IMR-90 (cell line): ENCODE measurements at regions not wholly inside any gene's neighbourhood (a gene's known extent, or its start where the extent isn't known, plus 50 kb on each side); places are given as distances from the start of the nearest gene placed in this dataset.

ENCODE experiments used
- ATAC-seq: fragments of 200-7000 bp; cut with Tn5 transposase; 2 replicates; pipeline ENCODE4 v1.9.1; 2020; ENCODE audit warnings: low read depth, mild to moderate bottlenecking, moderate library complexity
- BruUV-seq: library from RNA; stranded (reverse); fragments of 400-500 nt; replicated peaks from 2 replicates; lab custom pipeline; 2021; lab: Mats Ljungman, UMichigan
- CTCF ChIA-PET: fragments of 300-600 bp; formaldehyde crosslinking; extraction: SDS; loops from one replicate; lab custom pipeline; 2021; ENCODE audit warnings: antibody characterized with exemption; lab: Yijun Ruan, JAX
- POLR2A ChIA-PET: fragments of 300-600 bp; sonication (Branson Sonifier 250); formaldehyde crosslinking; loops from one replicate; lab custom pipeline; 2022; ENCODE audit warnings: antibody characterized with exemption; ENCODE audit not compliant: unreplicated experiment; lab: Charles Lee
- DNase-seq: peaks from one replicate; pipeline ENCODE4 v3.0.0; 2013
- H2AFZ ChIP-seq: replicated peaks from 2 replicates; pipeline ENCODE3; 2013; ENCODE audit warnings: low read length, mild to moderate bottlenecking; ENCODE audit not compliant: poor library complexity
- H2AK5ac ChIP-seq: 2 replicates; pipeline ENCODE4 v1.6.1; 2013; ENCODE audit warnings: low read depth, low read length, inconsistent platforms
- H2AK9ac ChIP-seq: replicated peaks from 2 replicates; pipeline ENCODE3; 2013; ENCODE audit warnings: mild to moderate bottlenecking, low read depth, low read length, moderate library complexity; ENCODE audit not compliant: poor library complexity
- H2BK120ac ChIP-seq: 2 replicates; pipeline ENCODE4 v1.6.1; 2013; ENCODE audit warnings: low read depth, low read length, inconsistent platforms
- H2BK15ac ChIP-seq: 3 replicates; pipeline ENCODE4 v1.6.1; 2013; ENCODE audit warnings: low read depth, low read length, inconsistent platforms
- H2BK20ac ChIP-seq: 2 replicates; pipeline ENCODE4 v1.6.1; 2013; ENCODE audit warnings: low read depth, mild to moderate bottlenecking, inconsistent platforms, low read length, moderate library complexity
- H2BK5ac ChIP-seq: 2 replicates; pipeline ENCODE4 v1.6.1; 2013; ENCODE audit warnings: mild to moderate bottlenecking, low read depth, low read length, inconsistent platforms; ENCODE audit not compliant: poor library complexity, severe bottlenecking
- H3K14ac ChIP-seq: replicated peaks from 2 replicates; pipeline ENCODE4 v1.6.1; 2013; ENCODE audit warnings: low read depth, low read length, inconsistent platforms
- H3K18ac ChIP-seq: 2 replicates; pipeline ENCODE4 v1.6.1; 2013; ENCODE audit warnings: low read depth, low read length, control low read depth
- H3K23ac ChIP-seq: 2 replicates; pipeline ENCODE4 v1.6.1; 2013; ENCODE audit warnings: low read depth, low read length, inconsistent platforms
- H3K27ac ChIP-seq: 2 replicates; pipeline ENCODE4 v1.5.1; 2013; ENCODE audit warnings: mild to moderate bottlenecking, control low read depth, low read length; ENCODE audit not compliant: insufficient read depth
- H3K27me3 ChIP-seq: 2 replicates; pipeline ENCODE4 v1.6.1; 2013; ENCODE audit warnings: low read length; ENCODE audit not compliant: control insufficient read depth, insufficient read depth
- H3K36me3 ChIP-seq: 2 replicates; pipeline ENCODE4 v1.6.1; 2013; ENCODE audit warnings: low read length, mixed read lengths; ENCODE audit not compliant: control insufficient read depth, insufficient read depth
- H3K4ac ChIP-seq: 2 replicates; pipeline ENCODE4 v1.6.1; 2013; ENCODE audit warnings: low read depth, low read length, inconsistent platforms
- H3K4me1 ChIP-seq: 2 replicates; pipeline ENCODE4 v1.6.1; 2013; ENCODE audit warnings: low read length, mixed read lengths; ENCODE audit not compliant: control insufficient read depth, insufficient read depth
- H3K4me2 ChIP-seq: 2 replicates; pipeline ENCODE4 v1.6.1; 2013; ENCODE audit warnings: low read depth, mild to moderate bottlenecking, control low read depth, low read length, moderate library complexity
- H3K4me3 ChIP-seq: 2 replicates; pipeline ENCODE4 v1.5.1; 2013; ENCODE audit warnings: low read depth, mild to moderate bottlenecking, control low read depth, low read length, moderate library complexity; ENCODE audit not compliant: insufficient read depth
- H3K56ac ChIP-seq: 2 replicates; pipeline ENCODE4 v1.6.1; 2013; ENCODE audit warnings: low read length, inconsistent platforms; ENCODE audit not compliant: insufficient read depth; ENCODE audit errors: extremely low read depth
- H3K79me1 ChIP-seq, 2 experiments: 2 replicates each; pipeline ENCODE4 v1.6.1; 2013; ENCODE audit warnings: low read length in 2 of 2, inconsistent platforms in 1 of 2, low read depth in 1 of 2
- H3K9ac ChIP-seq: 2 replicates; pipeline ENCODE4 v1.6.1; 2013; ENCODE audit warnings: low read depth, low read length, control low read depth
- H3K9me1 ChIP-seq: 2 replicates; pipeline ENCODE4 v1.6.1; 2013; ENCODE audit warnings: low read length, inconsistent platforms; ENCODE audit not compliant: insufficient read depth
- H3K9me3 ChIP-seq: 2 replicates; pipeline ENCODE4 v1.6.1; 2013; ENCODE audit warnings: low read length; ENCODE audit not compliant: control insufficient read depth, insufficient read depth
- H4K20me1 ChIP-seq: 2 replicates; pipeline ENCODE4 v1.6.1; 2013; ENCODE audit warnings: low read length, inconsistent platforms; ENCODE audit not compliant: insufficient read depth
- H4K5ac ChIP-seq: 2 replicates; pipeline ENCODE4 v1.6.1; 2013; ENCODE audit warnings: mild to moderate bottlenecking, low read depth, low read length, control low read depth
- H4K8ac ChIP-seq, 2 experiments: 2 replicates each; pipeline ENCODE4 v1.6.1; 2013; ENCODE audit warnings: low read depth in 2 of 2, low read length in 2 of 2, control low read depth in 1 of 2, inconsistent platforms in 1 of 2
- H4K91ac ChIP-seq: 2 replicates; pipeline ENCODE4 v1.6.1; 2013; ENCODE audit warnings: low read depth, low read length, inconsistent platforms; ENCODE audit not compliant: insufficient read depth
- BHLHE40 ChIP-seq: fragments of 150-350 bp; IDR thresholded peaks from 2 replicates; pipeline ENCODE4 v1.6.1; 2016; ENCODE audit warnings: mild to moderate bottlenecking, low read depth, low read length
- CEBPB ChIP-seq: IDR thresholded peaks from 2 replicates; pipeline ENCODE4 v1.6.1; 2012; ENCODE audit warnings: low read depth, low read length, improper control_type of control experiment
- CHD1 ChIP-seq: IDR thresholded peaks from 2 replicates; pipeline ENCODE4 v1.6.1; 2012; ENCODE audit warnings: low read depth, low read length, improper control_type of control experiment
- CTCF ChIP-seq: conservative IDR thresholded peaks from 2 replicates; pipeline ENCODE4 v1.5.1; 2012; ENCODE audit warnings: mild to moderate bottlenecking, low read depth, low read length, improper control_type of control experiment
- ELK1 ChIP-seq: fragments of 150-350 bp; IDR thresholded peaks from 2 replicates; pipeline ENCODE4 v1.6.1; 2016; ENCODE audit warnings: low read depth, mild to moderate bottlenecking, low read length, moderate library complexity, borderline replicate concordance
- FOS ChIP-seq: fragments of 150-350 bp; IDR thresholded peaks from 2 replicates; pipeline ENCODE4 v1.6.1; 2016; ENCODE audit warnings: low read depth, low read length
- MAFK ChIP-seq: IDR thresholded peaks from 2 replicates; pipeline ENCODE4 v1.6.1; 2012; ENCODE audit warnings: low read depth, low read length, improper control_type of control experiment
- MAZ ChIP-seq: IDR thresholded peaks from 2 replicates; pipeline ENCODE4 v1.6.1; 2012; ENCODE audit warnings: low read depth, mild to moderate bottlenecking, low read length, improper control_type of control experiment, moderate library complexity, borderline replicate concordance
- MXI1 ChIP-seq: IDR thresholded peaks from 2 replicates; pipeline ENCODE4 v1.6.1; 2012; ENCODE audit warnings: low read depth, mild to moderate bottlenecking, low read length, moderate library complexity, borderline replicate concordance
- NFE2L2 ChIP-seq: fragments of 150-350 bp; IDR thresholded peaks from 2 replicates; pipeline ENCODE4 v1.6.1; 2016; ENCODE audit warnings: low read depth, mild to moderate bottlenecking, low read length
- POLR2A ChIP-seq: IDR thresholded peaks from 2 replicates; pipeline ENCODE4 v1.6.1; 2012; ENCODE audit warnings: mild to moderate bottlenecking, low read depth, low read length
- RAD21 ChIP-seq: IDR thresholded peaks from 2 replicates; pipeline ENCODE4 v1.6.1; 2012; ENCODE audit warnings: low read length, improper control_type of control experiment
- RCOR1 ChIP-seq: IDR thresholded peaks from 2 replicates; pipeline ENCODE4 v1.6.1; 2012; ENCODE audit warnings: mild to moderate bottlenecking, low read length, improper control_type of control experiment; ENCODE audit not compliant: insufficient replicate concordance
- RFX5 ChIP-seq: IDR thresholded peaks from 2 replicates; pipeline ENCODE4 v1.8.0; 2012; ENCODE audit warnings: low read depth, mild to moderate bottlenecking, low read length, moderate library complexity
- SMC3 ChIP-seq: fragments of 150-350 bp; IDR thresholded peaks from 2 replicates; pipeline ENCODE4 v1.6.1; 2016; ENCODE audit warnings: low read depth, mild to moderate bottlenecking, antibody characterized with exemption, low read length, moderate library complexity
- USF2 ChIP-seq: fragments of 150-350 bp; IDR thresholded peaks from 2 replicates; pipeline ENCODE4 v1.6.1; 2017; ENCODE audit warnings: mild to moderate bottlenecking, antibody characterized with exemption, low read length, low read depth
- WGBS, 2 experiments: methylation state at CpG; one replicate each; pipeline versions ENCODE4 v1.1.5 to v1.1.7; 2013; ENCODE audit warnings: missing lambda C conversion rate in 2 of 2; ENCODE audit not compliant: insufficient read length in 1 of 2; ENCODE audit errors: extremely low coverage in 2 of 2; 5-methylcytosine and 5-hydroxymethylcytosine counted together
- dilution Hi-C: fragments of 300-500 bp; cut with HindIII; formaldehyde crosslinking; loops from one replicate; pipeline ENCODE4 v1.14.3; 2018; ENCODE audit warnings: low sequenced_read_pairs; ENCODE audit not compliant: unreplicated experiment
- in situ Hi-C: fragments of 300-500 bp; cut with MboI; formaldehyde crosslinking; loops from 3 replicates; pipeline ENCODE4 v1.14.3; 2019; ENCODE audit warnings: low sequenced_read_pairs, inconsistent platforms, mixed read lengths
- intact Hi-C: fragments of 100-400 bp; cut with micrococcal nuclease; formaldehyde crosslinking; loops from 2 replicates; pipeline ENCODE4 v1.10.0; 2022

GRCh38 chr12:5328669-5329517 lies 103.0 kb upstream of the NTF3 start:
- Histone ChIP-seq H3K4me1 (no peaks in the 10 kb centered on the region), H3K18ac (no peak overlapping the region), H2BK15ac (no peak overlapping the region), H3K27me3 (peaks cover 5% of the 10 kb centered on the region), H2AFZ (no peak overlapping the region), H2AK9ac (no peak overlapping the region), H3K14ac (no peak overlapping the region), H3K23ac (no peak overlapping the region), H4K5ac (no peak overlapping the region), H3K79me1 (no peaks in the 10 kb centered on the region), H3K4me3 (no peak overlapping the region), H3K27ac (no peak overlapping the region), H4K8ac (no peak overlapping the region), H3K9me3 (no peaks in the 10 kb centered on the region), H2AK5ac (no peak overlapping the region), H3K36me3 (no peaks in the 10 kb centered on the region), H3K9me1 (no peaks in the 10 kb centered on the region), H4K20me1 (no peaks in the 10 kb centered on the region), H3K56ac (no peak overlapping the region), H4K91ac (no peak overlapping the region), H3K4me2 (no peak overlapping the region), H3K9ac (no peak overlapping the region), H2BK5ac (no peak overlapping the region), H2BK120ac (no peak overlapping the region), H3K4ac (no peak overlapping the region), H2BK20ac (no peak overlapping the region)
- WGBS, 2 experiments = 67% methylated on average over 3 of the region's 7 CpGs; no CpG with 5 or more reads in 1 of the 2 experiments
- no peak for ATAC-seq
- dilution Hi-C loops = no loop called here
- CTCF ChIA-PET = no interaction called here
- in situ Hi-C loops = no loop called here
- intact Hi-C loops = no loop called here
- no peak for DNase-seq
- TF ChIP-seq RCOR1 = no peak
- no peak for TF ChIP-seq CEBPB
- TF ChIP-seq RFX5 = no peak
- no peak for TF ChIP-seq MAZ
- TF ChIP-seq CHD1 = no peak
- TF ChIP-seq SMC3 = no peak
- TF ChIP-seq POLR2A = no peak
- TF ChIP-seq RAD21 = no peak
- no peak for TF ChIP-seq USF2
- TF ChIP-seq MXI1 = no peak
- no peak for TF ChIP-seq MAFK
- no peak for TF ChIP-seq CTCF
- no peak for TF ChIP-seq ELK1
- TF ChIP-seq BHLHE40 = no peak
- no peak for TF ChIP-seq FOS
- no peak for TF ChIP-seq NFE2L2
- no TSS peak for BruUV-seq
- POLR2A ChIA-PET = no interaction called here
